Ammon's horn (tissue), 1 donor: ENCODE measurements at regions not wholly inside any gene's neighbourhood (a gene's known extent, or its start where the extent isn't known, plus 50 kb on each side); places are given as distances from the start of the nearest gene placed in this dataset.
"Not testable (repeated sequence)": the region's sequence is repeated elsewhere in the genome, so short reads cannot be mapped to it uniquely, and the experiment has no call there.

ENCODE experiments used
- DNase-seq: peaks from one replicate; pipeline ENCODE4 v3.0.0-alpha.2; 2016; ENCODE audit warnings: low spot score

DNA sequence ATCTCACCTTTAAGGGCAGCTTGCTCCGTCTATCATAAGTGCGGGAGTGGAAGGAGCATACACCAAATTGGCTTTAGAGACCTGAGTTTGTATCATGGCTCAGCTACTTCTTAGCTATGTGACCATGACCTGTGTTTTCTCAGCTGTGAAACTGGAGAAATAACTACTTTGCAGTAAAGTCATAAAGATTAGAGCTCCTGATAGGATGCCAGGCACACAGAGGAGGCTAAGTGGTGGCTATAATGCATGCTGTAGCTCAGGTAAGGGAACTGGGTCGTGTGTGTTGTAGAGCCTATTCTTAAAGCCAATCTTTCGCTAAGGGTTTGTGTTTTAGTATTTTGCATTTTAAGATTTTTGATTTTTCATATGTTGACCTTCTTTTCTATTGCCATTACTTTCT is 451.5 kb upstream of the MAN1A1 start:
- no peak for DNase-seq

- no peak for DNase-seq
These were observed 451.0 kb upstream of the MAN1A1 start for GRCh38 chr6:119800526-119800925.

DNA sequence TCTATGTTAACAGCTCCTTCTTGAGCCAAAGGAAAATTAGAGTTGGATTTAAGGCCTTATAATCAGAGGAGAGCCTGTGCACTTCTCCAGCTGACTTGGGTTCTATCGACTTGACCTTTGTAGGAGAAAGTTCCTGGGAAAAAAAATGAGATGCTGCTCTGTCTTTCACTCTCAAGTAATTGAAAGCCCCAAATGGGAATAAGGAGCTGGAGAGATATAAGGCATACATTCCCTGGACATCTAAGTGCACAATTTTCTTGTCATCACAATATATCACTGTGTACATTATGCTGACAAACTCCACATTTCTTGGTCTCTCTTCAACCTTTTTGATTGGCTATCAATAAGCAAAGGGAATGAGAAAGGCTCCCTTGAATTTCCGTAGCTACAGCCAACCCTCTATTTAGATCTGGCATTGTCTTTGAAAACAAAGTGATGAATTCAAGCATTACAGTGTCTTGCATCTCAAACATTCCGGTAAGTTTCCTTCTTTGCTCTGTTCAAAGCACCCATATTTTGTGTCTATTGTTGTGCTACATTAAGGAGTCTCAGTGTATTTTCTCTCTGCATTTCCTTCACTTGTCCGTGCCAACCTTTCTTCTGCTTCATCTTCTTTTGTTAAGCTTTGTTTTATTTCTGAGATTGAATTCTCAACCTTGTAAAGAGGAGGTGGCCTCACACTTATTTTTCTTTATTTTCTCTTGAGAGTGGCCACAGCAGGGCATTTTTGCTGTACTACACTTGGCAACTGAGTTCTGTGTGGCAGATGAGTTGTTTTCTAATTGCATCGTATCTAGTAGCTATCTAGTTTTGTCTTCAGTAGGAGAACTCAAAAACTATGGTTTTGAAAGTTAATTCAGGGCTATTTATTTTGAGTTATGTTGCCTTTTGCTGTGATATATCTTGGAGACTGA is 450.3 kb upstream of the MAN1A1 start:
- no peak for DNase-seq

DNA sequence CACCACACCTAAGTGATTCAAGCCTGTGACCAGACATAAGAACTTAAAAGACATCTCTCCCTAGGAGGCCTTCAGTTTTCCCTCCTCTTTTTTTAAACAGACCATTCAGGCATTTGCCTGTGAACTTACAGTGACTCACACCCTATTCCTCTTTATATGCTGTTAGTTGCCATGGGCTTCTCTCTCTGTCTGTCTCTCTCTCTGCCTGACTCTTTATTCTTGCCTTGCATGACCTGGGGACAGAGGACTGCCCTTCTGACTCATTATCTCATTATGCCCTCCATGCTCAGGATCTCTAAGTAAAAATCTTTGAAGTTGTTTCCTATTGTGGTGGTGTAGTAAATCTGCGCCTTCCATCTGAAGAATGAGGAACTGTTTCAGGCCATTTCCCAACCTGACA is 442.2 kb upstream of the MAN1A1 start:
- no peak for DNase-seq

- no peak for DNase-seq
These were observed 431.8 kb upstream of the MAN1A1 start for GRCh38 chr6:119781365-119781764.

GRCh38 chr6:119768201-119768600 is 418.6 kb upstream of the MAN1A1 start:
- no peak for DNase-seq

DNA sequence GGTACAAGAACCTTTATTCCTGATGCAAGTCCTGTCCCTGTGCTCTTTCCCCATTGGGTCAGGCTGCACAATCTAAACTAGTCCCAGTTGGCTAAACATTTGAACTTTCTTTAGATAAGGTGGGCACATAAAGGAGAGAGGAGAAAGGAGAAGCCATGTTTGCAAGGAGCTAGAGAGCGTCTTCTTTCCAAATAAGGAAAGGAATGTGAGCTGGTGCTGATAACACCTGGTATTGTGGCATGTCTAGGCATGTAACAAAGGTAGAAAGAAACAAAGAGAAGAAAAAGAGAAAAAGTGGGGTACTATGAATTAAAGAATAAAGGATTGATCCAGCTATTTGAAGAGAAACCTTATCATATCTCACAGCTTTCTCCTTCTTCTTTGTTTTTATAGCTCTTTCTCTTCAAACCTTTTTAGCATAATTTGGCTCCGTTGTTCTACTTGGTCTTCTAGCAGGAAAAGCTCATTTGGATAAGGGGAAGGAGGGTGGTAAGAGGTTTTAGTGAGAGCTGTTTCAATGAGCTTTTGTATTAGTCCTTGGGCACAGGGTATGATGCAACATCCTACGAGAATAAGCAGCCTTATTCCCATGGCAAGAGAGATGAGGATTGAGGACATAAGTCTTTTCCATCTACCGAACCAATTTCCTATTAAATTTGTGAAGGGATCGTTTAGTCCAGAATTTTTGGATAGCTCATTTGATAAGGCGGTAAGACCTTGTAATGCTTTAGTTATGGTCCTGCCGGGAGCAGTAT is 415.5 kb upstream of the MAN1A1 start:
- no peak for DNase-seq

DNA sequence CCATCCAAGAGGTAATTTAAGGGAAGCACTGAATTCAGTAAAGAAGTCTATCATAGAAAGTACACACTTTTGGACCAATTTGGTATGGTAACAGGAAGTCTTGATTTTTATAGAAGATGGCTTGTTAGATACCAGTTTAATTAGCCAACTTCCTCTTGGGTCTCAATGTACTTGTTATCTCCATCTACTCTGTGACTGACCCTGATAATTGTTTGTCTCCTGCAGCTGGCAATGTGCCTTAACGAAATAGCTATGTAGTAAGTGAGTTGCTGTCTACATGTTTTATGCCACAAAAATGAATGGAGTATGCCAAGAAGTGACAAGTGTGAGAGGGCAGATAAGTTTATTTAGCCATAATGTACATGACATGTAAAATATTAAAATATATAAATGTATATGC is 410.5 kb upstream of the MAN1A1 start:
- no peak for DNase-seq

DNA sequence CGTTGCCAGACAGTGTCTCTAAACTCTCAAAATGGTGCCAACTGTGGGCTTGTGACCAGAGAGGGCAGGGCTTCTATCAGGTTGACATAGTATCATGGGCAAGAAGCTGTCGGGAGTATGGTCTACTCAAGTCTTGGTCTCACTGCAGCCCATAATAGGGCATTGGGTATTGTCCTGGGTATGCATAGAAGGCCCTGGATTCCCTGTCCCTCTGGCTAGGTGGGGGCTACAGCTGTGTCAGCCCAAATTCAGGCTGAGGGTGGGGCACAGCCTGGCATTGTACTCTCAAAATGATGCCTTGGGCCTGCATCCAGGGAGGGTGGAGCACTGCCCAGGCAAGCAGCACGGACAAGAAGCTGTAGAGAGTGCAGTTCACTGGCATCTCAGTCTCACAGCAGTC is 408.8 kb upstream of the MAN1A1 start:
- DNase-seq, result no peak

DNA sequence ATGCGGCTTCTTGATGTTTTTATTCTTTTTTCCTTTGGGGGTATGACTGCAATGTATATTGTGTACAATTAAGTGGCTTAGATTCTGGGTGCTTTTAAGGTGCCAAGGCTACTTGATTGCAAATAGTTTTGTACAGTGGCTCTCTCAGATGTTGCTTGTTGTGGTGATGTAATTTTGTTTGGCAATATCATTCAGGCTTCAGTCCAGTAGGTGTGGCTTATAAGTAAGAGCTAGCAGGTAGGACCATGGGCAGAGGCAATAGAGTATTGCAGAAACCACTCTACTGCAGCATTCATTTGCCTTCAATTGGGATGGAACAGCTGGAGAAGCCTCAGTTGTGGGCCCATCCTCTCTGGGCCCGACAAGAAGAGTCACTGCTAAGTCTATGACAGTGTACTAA is 407.9 kb upstream of the MAN1A1 start:
- no peak for DNase-seq

DNA sequence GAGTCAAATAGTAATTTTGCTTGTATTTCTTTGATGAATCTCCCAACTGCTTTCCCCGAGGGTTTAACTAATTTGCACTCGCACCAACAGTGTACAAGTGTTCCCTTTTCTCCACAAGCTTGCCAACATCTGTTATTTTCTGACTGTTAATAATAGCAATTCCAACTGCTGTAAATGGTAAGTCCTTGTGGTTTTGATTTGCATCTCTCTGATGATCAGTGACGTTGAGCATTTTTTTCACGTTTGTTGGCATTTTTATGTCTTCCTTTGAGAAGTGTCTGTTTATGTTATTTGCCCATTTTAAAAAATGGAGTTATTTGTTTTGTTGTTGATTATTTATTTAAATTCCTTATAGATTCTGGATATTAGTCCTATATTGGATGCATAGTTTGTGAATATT is 399.8 kb upstream of the MAN1A1 start:
- DNase-seq, result no peak

DNA sequence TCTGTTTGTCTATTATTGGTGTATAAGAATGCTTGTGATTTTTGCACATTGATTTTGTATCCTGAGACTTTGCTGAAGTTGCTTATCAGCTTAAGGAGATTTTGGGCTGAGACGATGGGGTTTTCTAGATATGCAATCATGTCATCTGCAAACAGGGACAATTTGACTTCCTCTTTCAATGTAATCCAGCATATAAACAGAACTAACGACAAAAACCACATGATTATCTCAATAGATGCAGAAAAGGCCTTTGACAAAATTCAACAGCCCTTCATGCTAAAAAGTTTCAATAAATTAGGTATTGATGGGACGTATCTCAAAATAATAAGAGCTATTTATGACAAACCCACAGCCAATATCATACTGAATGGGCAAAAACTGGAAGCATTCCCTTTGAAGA is 399.0 kb upstream of the MAN1A1 start:
- DNase-seq, result not testable (repeated sequence)

DNA sequence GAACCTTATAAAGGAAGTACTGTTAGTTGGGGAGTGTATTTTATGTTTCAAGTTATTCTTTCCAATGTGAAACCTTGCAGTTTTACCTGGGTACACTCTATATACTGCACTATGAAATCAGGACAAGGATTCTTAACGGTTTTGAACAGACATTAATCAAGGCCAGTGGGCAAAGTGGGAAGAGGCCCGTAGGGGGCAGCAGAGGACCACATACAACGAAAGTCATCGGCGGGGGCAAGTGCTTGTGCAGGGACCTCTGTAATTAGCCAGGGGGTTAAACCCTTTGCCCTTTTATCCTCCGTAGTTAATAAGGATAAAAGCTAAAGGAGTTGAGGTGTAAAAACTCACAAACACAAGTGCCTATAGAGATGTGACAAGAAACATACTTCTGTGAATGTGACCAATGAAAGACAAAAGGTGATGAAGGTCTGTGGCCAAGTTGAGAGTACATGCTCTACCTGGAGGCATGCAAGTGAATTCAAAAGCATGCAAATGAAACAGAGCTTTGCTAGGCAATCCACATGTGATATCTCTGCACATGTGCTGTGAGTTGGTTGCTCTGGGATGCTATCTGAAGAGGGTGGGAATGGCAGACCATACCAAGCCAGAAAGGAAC is 392.7 kb upstream of the MAN1A1 start:
- DNase-seq, result no peak

DNA sequence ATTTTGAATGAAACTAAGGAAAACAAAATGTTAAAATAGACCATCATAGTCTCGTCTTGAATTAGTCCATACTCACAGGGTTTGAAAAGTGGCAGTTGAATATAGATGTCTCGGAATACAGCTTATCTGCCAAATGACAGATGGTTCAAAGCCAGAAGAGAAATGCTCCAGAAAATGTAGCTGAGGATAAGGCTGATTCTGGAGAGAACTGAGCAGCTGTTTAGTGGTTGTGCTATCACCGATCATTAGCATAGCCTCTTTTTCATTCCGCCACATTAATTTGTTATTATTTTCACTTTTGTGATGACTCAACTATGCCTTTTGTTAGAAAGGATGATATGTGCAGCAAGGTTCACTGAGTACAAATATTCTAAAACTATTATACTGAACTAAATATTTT is 390.2 kb upstream of the MAN1A1 start:
- peak; percentile 30 for DNase-seq

DNA sequence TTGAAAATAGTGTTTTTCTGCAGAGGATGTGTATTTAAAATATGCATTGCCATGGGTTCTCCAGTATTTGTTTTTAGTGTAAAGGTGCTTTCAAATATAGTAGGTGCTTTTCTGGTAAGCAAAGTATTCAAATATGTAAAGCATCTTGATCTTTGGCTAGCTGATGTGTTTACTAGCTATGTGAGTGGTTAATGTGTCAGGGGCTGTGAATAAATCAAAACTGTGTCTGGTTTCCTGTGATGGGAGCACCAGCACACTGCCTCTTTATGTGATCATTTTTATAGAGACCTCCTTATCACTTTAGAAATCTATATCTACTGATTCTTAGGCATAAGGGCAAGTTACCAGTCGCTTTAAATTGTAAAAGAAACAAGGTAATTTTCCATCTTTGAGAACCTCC is 388.9 kb upstream of the MAN1A1 start:
- DNase-seq, result no peak

GRCh38 chr6:119736296-119737021 is 386.9 kb upstream of the MAN1A1 start:
- no peak for DNase-seq

DNA sequence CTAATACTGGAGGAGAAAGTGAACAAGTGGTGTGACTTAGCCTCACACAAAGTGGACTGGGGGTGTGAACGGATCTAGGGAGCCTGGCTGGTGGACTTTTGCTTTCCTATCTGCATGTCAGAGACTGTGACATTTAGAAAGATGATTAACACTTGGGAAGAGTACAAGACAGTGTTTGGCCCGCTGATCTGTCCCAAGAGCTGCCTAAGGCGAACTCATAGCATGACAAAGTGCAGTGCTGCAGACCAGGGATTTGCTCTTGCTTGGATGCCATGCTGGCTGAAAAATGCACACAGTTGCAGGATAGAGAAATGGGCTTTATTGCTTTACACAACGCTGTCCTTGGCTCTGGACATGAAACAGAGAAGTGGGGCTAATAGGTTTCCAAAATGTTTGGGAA is 386.0 kb upstream of the MAN1A1 start:
- no peak for DNase-seq

GRCh38 chr6:119734227-119734626 is 384.7 kb upstream of the MAN1A1 start:
- no peak for DNase-seq

DNA sequence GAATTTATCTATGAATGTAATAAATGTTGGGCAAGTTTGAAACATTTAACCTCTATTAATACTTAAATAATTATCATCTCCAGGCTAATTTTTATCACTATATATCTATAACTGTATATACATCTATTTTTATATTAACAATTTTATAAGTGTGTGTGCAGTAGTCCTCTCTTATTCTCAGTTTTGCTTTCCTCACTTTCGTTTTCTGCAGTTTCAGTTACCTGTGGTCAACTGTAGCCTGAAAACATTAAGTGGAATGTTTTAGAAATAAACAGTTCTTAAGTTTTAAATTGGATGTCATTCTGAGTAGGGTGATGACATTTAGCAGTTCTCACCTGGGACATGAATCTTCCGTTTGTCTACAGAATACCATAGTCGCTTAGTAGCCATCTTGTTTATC is 379.4 kb upstream of the MAN1A1 start:
- DNase-seq, result no peak

DNA sequence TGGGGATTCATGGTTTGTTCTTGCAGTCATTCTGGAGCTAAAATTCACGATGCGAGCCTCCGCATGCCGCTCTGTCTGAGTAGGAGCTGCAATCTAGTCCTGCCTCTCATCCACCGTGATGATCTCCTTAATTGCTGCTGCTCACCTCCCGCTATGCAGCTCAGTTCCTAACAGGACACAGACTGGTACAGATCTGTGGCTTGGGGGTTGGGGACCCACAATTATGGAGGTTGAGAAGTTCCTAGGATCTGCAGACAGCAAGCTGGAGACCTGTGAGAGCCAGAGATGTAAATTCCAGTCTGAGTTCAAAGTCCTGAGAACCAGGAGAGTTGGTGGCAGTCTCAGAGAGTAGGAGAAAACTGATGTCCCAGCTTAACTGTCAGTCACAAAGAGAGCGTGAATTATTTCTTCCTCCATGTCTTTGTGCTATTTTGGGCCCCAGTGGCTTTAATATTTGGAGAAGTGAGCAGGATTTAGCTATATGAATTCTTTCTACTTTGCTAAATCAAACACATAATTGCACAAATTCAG is 378.7 kb upstream of the MAN1A1 start:
- DNase-seq, result no peak

GRCh38 chr6:119727504-119728219 is 378.1 kb upstream of the MAN1A1 start:
- peak; percentile 37 for DNase-seq
